ENCODE measurements at regions not wholly inside any gene's neighbourhood (a gene's known extent, or its start where the extent isn't known, plus 50 kb on each side); places are given as distances from the start of the nearest gene placed in this dataset.

DNA sequence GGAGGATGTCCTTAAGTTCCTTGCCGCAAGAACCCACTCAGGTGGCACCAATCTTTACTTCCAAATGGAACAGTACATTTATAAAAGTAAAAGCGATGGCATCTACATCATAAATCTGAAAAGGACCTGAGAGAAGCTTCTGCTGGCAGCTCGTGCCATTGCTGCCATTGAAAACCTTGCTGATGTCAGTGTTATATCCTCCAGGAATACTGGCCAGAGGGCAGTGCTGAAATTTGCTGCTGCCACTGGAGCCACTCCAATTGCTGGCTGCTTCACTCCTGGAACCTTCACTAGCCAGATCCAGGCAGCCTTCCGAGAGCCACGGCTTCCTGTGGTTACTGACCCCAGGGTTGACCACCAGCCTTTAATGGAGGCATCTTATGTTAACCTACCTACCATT, 191.7 kb downstream of the TRIM27 start:
- Histone ChIP-seq H3K27ac (no peak overlapping the region), H3K4me3 (no peak overlapping the region), H3K4me1 (replicated peaks in 1 of 2) (peaks cover 0 to 5% of the 10 kb centered on the region in 2 donors), H3K36me3 (replicated peaks in 1 of 2) (no peaks in the 10 kb centered on the region), H3K27me3 (peaks cover 29% of the 10 kb centered on the region), H3K9me3 (replicated peaks in 1 of 3) (no peaks in the 10 kb centered on the region)
- TF ChIP-seq POLR2A (IDR thresholded peaks at IDR 0.05) (no peak), CTCF (IDR thresholded peaks at IDR 0.05) (no peak)
- no peak for DNase-seq
- intact Hi-C loops (cut with DNase I), result no loop called here
- 45 to 72% (median 54%) methylated on average over 4 to 5 of the region's 5 CpGs for WGBS, 4 donors

DNA sequence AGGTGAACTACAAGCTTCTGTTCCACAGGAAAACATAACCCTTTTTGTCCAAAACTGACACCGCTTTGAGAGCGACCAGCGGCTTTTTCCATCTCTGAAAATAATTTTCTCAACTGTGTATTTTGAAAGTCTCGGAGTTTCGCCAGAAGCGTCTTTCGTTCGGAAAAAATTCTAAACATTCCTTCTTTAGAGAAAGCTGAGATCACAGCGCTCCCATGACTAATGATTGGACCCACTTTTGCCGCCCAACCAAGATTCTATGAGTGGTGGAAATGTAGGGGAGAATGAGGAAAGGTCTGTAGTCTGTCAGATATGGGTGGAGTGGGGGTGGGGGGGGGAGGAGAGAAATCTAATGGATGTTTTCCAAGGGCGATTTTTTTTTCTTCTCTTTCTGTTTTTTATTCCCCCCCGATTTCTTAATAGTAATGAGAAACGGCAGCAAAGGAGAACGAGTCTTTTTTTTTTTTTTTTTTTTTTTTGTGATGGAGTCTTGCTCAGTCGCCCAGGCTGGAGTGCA, 189.3 kb downstream of the TRIM27 start:
- H3K4me1 ChIP-seq (replicated peaks in 1 of 2), result peaks cover 0 to under 1% of the 10 kb centered on the region in 2 donors
- H3K27me3 ChIP-seq, result peaks cover 47% of the 10 kb centered on the region
- H3K4me3 ChIP-seq, result no peak overlapping the region
- H3K9me3 ChIP-seq (replicated peaks in 1 of 3), result no peaks in the 10 kb centered on the region
- intact Hi-C loops (cut with DNase I), result no loop called here
- H3K36me3 ChIP-seq (replicated peaks in 1 of 2), result no peaks in the 10 kb centered on the region
- H3K27ac ChIP-seq, result no peak overlapping the region
- no peak for DNase-seq
- 24 to 60% (median 36%) methylated on average over 15 of the region's 15 CpGs for WGBS, 4 donors
- TF ChIP-seq CTCF (IDR thresholded peaks at IDR 0.05) (no peak), POLR2A (IDR thresholded peaks at IDR 0.05) (no peak)

DNA sequence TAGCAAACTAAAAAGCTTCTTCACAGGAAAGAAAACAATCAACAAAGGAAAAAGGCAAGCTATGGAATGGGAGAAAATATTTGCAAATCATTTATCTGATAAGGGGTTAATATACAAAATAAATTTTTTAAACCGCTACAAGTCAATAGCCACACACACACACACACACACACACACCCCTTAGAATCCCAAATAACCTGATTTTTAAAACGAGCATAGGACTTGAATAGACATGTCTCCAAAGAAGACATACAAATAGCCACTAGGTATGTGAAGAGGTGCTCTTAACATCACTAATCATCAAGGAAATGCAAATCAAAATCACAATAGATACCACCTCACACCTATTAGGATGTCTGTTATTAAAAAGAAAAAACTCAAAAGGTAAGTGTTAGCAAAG, 187.7 kb downstream of the TRIM27 start:
- H3K9me3 ChIP-seq (replicated peaks in 1 of 3), result no peaks in the 10 kb centered on the region
- intact Hi-C loops (cut with DNase I), result no loop called here
- H3K27me3 ChIP-seq, result peaks cover 63% of the 10 kb centered on the region

GRCh38 chr6:28737750-28738395, 185.9 kb downstream of the TRIM27 start:
- intact Hi-C loops (cut with DNase I), result no loop called here
- no peak overlapping the region for H3K27ac ChIP-seq
- no peaks in the 10 kb centered on the region for H3K36me3 ChIP-seq (replicated peaks in 1 of 2)
- no peak for DNase-seq
- 10 to 31% (median 14%) methylated on average over 17 of the region's 17 CpGs for WGBS, 4 donors
- H3K9me3 ChIP-seq (replicated peaks in 1 of 3), result no peaks in the 10 kb centered on the region
- H3K4me1 ChIP-seq (replicated peaks in 1 of 2), result no peaks in the 10 kb centered on the region
- TF ChIP-seq CTCF (IDR thresholded peaks at IDR 0.05) (no peak), POLR2A (IDR thresholded peaks at IDR 0.05) (no peak)
- H3K27me3 ChIP-seq, result peaks cover 70% of the 10 kb centered on the region
- H3K4me3 ChIP-seq, result no peak overlapping the region

More for the DNA sequence above, 187.7 kb downstream of the TRIM27 start:
- H3K4me3 ChIP-seq, result no peak overlapping the region
- 11 to 48% (median 22%) methylated on average over 2 of the region's 2 CpGs for WGBS, 4 donors
- no peaks in the 10 kb centered on the region for H3K36me3 ChIP-seq (replicated peaks in 1 of 2)
- no peaks in the 10 kb centered on the region for H3K4me1 ChIP-seq (replicated peaks in 1 of 2)
- TF ChIP-seq CTCF (IDR thresholded peaks at IDR 0.05) (no peak), POLR2A (IDR thresholded peaks at IDR 0.05) (no peak)
- DNase-seq, result no peak
- H3K27ac ChIP-seq, result no peak overlapping the region

All from adrenal gland (tissue), 9 donors.